Ectodermal cell (in vitro differentiated cells): ENCODE measurements at regions not wholly inside any gene's neighbourhood (a gene's known extent, or its start where the extent isn't known, plus 50 kb on each side); places are given as distances from the start of the nearest gene placed in this dataset.
"Not testable (repeated sequence)": the region's sequence is repeated elsewhere in the genome, so short reads cannot be mapped to it uniquely, and the experiment has no call there.

Experiments used
- H3K27ac ChIP-seq: 2 replicates; pipeline ENCODE4 v1.7.0; 2013; ENCODE audit warnings: mild to moderate bottlenecking, low read depth, low read length; ENCODE audit not compliant: insufficient read depth, poor library complexity, severe bottlenecking
- H3K27me3 ChIP-seq: 2 replicates; pipeline ENCODE4 v1.7.0; 2013; ENCODE audit warnings: mild to moderate bottlenecking, low read length; ENCODE audit not compliant: insufficient read depth, control insufficient read depth, poor library complexity, severe bottlenecking
- H3K36me3 ChIP-seq: one replicate; pipeline ENCODE4 v1.7.0; 2013; ENCODE audit warnings: low read length; ENCODE audit not compliant: control insufficient read depth, insufficient read depth
- H3K4me1 ChIP-seq: one replicate; pipeline ENCODE4 v1.7.0; 2013; ENCODE audit warnings: low read length; ENCODE audit not compliant: control insufficient read depth, insufficient read depth
- H3K4me3 ChIP-seq: 2 replicates; pipeline ENCODE4 v1.7.0; 2013; ENCODE audit warnings: low read depth, low read length, control low read depth; ENCODE audit not compliant: insufficient read depth
- H3K9me3 ChIP-seq: 2 replicates; pipeline ENCODE4 v1.7.0; 2013; ENCODE audit warnings: mild to moderate bottlenecking, low read length, moderate library complexity; ENCODE audit not compliant: control insufficient read depth
- WGBS, 2 experiments: methylation state at CpG; one replicate each; pipeline ENCODE4 v1.1.7; 2013; ENCODE audit warnings: missing lambda C conversion rate in 2 of 2; 5-methylcytosine and 5-hydroxymethylcytosine counted together

GRCh38 chr22:48911067-48911466, 916.6 kb downstream of the BRD1 start:
- 100% methylated on average over 1 of the region's 4 CpGs; no CpG with 5 or more reads in 1 of the 2 experiments for WGBS, 2 experiments
- not testable (repeated sequence) for H3K9me3 ChIP-seq, H3K27ac ChIP-seq, H3K36me3 ChIP-seq, H3K27me3 ChIP-seq, H3K4me3 ChIP-seq, H3K4me1 ChIP-seq

DNA sequence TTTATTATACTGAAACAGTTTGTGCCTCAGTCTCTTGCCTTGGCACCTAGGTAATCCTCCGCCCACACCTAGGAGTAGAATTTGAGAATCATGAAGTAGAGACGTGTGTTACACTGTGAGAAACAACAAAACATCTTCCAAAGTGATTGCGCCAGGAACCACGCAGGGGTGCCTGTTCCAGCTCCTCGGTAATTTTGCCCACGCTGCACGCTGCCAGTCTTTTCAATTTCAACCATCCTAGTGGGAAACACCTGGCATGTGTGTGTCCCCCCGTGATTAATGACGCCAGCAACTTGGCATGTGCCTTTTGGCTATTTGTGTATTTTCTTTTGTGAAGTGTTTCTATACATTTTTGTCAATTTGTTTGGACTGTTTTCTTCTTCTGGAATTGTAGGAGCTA, 919.1 kb downstream of the BRD1 start:
- H3K9me3 ChIP-seq, result no peaks in the 10 kb centered on the region
- 93 to 97% methylated on average over 9 of the region's 9 CpGs for WGBS, 2 experiments
- H3K27me3 ChIP-seq, result no peaks in the 10 kb centered on the region
- no peaks in the 10 kb centered on the region for H3K36me3 ChIP-seq
- H3K27ac ChIP-seq, result no peak overlapping the region
- no peak overlapping the region for H3K4me3 ChIP-seq
- H3K4me1 ChIP-seq, result no peaks in the 10 kb centered on the region

DNA sequence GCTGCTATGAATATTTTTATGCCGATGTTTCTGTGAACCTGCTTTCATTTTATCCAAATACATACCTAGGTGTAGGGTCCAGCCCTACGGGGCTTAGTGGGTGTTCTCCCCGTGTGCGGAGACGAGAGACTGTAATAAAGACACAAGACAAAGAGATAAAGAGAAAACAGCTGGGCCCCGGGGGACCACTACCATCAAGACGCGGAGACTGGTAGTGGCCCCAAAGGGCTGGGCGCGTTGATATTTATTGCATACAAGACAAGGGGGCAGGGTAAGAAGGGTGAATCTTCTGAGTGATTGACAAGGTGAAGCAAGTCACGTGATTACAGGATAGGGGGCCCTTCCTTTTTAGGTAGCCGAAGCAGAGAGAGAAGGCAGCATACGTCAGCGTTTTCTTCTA, 920.1 kb downstream of the BRD1 start:
- Histone ChIP-seq H3K9me3 (no peaks in the 10 kb centered on the region), H3K4me3 (no peak overlapping the region), H3K27ac (no peak overlapping the region), H3K36me3 (no peaks in the 10 kb centered on the region), H3K27me3 (no peaks in the 10 kb centered on the region), H3K4me1 (no peaks in the 10 kb centered on the region)
- 94 to 96% methylated on average over 11 to 14 of the region's 14 CpGs for WGBS, 2 experiments

DNA sequence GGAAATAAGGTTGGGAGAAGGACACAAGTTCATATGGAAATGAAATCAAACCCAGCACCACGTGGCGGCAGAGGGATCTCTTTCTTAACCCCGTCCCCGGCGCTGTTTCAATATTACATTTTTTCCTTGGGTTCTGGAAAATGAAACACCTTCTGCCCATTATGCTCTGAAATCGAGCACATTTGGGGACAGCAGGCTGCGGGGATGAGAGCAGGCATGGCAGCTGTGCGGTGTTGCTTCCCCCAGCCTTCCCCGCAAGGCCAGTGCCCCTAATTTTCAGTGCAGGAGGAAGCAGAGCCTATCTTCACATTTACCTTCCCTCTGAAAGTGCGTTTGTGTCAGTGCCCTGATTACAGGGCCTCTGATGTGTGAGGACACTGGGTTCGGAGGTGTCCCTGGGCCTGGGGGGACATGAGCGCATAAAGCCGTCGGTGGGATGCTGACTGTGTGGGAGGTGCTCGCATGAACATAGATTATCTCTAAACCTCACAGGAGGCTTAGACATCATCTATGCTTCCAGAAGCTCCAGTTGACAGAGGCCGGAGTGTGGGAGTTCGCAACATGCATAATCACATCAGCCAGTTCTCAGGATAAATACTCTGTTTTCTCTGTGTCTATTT, 921.3 kb downstream of the BRD1 start:
- Histone ChIP-seq H3K27me3 (no peaks in the 10 kb centered on the region), H3K36me3 (no peaks in the 10 kb centered on the region), H3K27ac (no peak overlapping the region), H3K9me3 (no peaks in the 10 kb centered on the region), H3K4me1 (no peaks in the 10 kb centered on the region), H3K4me3 (no peak overlapping the region)
- 94 to 96% methylated on average over 17 of the region's 17 CpGs for WGBS, 2 experiments

GRCh38 chr22:48905206-48905975, 922.3 kb downstream of the BRD1 start:
- no peaks in the 10 kb centered on the region for H3K9me3 ChIP-seq
- H3K4me3 ChIP-seq, result no peak overlapping the region
- H3K36me3 ChIP-seq, result no peaks in the 10 kb centered on the region
- H3K27me3 ChIP-seq, result no peaks in the 10 kb centered on the region
- no peaks in the 10 kb centered on the region for H3K4me1 ChIP-seq
- WGBS, 2 experiments, result 93 to 94% methylated on average over 17 of the region's 17 CpGs
- H3K27ac ChIP-seq, result no peak overlapping the region

DNA sequence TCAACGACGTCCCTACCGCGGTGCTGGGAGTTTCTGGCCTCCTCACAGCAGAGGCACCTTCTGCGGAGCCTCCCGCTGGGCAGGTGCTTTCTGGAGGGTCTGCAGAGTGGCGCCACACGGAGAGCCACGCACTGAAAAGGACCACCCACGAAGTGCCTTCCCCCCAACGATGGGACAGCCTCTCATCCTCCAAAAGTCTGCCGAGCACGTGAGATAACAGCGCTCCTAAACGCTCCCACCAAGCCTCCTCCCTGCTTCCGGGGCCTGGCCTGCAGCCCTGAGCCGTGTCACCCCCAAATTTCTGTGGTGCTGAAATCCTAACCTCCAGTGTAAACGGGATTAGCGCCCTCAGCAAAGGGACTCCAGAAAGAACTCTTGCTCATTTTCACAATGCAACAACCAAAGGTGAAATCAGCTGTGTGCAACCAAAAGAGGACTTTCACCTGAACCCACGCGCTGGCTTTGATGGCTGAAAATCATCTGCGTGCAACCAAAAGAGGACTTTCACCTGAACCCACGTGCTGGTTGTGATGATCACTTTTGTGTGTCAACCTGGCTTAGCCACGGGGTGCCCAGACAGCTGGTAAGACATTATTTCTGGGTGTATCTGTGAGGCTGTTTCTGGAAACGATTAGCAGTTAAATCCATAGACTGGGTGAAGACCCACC, 924.6 kb downstream of the BRD1 start:
- Histone ChIP-seq H3K9me3 (no peaks in the 10 kb centered on the region), H3K4me1 (no peaks in the 10 kb centered on the region), H3K27me3 (no peaks in the 10 kb centered on the region), H3K4me3 (no peak overlapping the region), H3K27ac (no peak overlapping the region), H3K36me3 (no peaks in the 10 kb centered on the region)
- 88% methylated on average over 24 to 25 of the region's 25 CpGs for WGBS, 2 experiments

DNA sequence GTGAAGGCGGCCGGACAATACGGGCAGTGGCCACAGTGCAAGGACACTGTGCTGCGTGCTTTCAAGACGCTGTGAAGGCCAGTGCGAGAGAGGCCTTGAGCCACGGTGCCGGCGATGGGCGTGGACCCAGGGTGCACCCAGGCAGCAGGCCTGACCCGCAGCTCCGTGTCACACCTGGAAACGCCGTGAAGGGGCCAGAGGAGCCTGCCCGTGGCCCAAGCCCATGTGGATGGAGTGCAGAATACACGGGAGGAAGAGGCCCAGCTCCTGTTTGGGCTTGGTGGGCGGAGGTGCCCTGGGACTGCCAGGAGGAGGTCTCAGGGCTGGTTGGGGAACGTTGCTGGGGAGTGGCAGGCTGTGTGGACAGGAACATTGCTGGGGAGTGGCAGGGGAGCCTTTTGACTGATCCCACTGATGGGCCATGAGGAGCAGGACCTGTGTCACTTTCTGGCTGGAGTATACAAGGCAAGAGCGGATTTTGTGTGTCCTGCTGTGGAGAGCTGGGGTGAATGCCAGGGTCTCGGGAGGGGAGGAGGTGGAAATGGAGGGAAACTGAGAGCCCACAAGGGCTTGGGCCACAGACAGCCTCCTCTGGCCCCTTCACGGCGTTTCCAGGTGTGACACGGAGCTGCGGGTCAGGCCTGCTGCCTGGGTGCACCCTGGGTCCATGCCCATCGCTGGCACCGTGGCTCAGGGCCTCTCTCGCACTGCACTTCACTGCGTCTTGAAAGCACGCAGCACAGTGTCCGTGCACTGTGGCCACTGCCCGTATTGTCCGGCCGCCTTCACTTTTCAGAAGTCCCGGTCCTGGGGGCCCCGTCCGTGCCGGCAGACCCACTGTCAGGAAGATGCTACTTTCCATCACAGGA, 925.4 kb downstream of the BRD1 start:
- Histone ChIP-seq H3K36me3 (no peaks in the 10 kb centered on the region), H3K9me3 (no peaks in the 10 kb centered on the region)

GRCh38 chr22:48901324-48901723, 926.3 kb downstream of the BRD1 start:
- Histone ChIP-seq H3K27me3 (no peaks in the 10 kb centered on the region), H3K4me1 (no peaks in the 10 kb centered on the region), H3K4me3 (no peak overlapping the region), H3K27ac (no peak overlapping the region), H3K9me3 (no peaks in the 10 kb centered on the region), H3K36me3 (no peaks in the 10 kb centered on the region)
- 87 to 92% methylated on average over 12 of the region's 12 CpGs for WGBS, 2 experiments

More for the DNA sequence above, 925.4 kb downstream of the BRD1 start:
- Histone ChIP-seq H3K4me1 (no peaks in the 10 kb centered on the region), H3K4me3 (no peak overlapping the region), H3K27ac (no peak overlapping the region), H3K27me3 (no peaks in the 10 kb centered on the region)
- 94 to 95% methylated on average over 33 to 35 of the region's 37 CpGs for WGBS, 2 experiments

DNA sequence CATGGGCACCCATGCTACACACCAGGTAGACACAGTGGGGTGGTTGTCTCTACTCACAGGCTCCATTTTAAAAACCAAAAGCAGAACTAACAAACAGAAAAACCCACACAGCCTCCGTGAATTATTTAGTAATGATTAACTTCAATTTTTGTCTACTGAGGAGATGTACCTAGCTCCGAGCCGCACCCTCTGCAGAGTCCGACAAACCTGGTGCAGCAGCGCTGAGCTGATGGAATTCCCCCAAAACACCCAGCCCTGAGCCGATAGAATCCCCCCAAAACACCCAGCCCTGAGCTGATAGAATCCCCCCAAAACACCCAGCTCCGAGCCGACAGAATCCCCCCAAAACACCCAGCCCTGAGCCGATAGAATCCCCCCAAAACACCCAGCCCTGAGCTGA, 927.0 kb downstream of the BRD1 start:
- Histone ChIP-seq H3K27me3 (no peaks in the 10 kb centered on the region), H3K9me3 (no peaks in the 10 kb centered on the region), H3K4me1 (no peaks in the 10 kb centered on the region), H3K36me3 (no peaks in the 10 kb centered on the region), H3K27ac (no peak overlapping the region), H3K4me3 (no peak overlapping the region)
- WGBS, 2 experiments, result 90 to 97% methylated on average over 8 to 9 of the region's 9 CpGs

GRCh38 chr22:48900327-48900597, 927.4 kb downstream of the BRD1 start:
- WGBS, 2 experiments, result 89 to 95% methylated on average over 2 of the region's 2 CpGs
- Histone ChIP-seq H3K4me3 (no peak overlapping the region), H3K36me3 (no peaks in the 10 kb centered on the region), H3K27me3 (no peaks in the 10 kb centered on the region), H3K27ac (no peak overlapping the region), H3K9me3 (no peaks in the 10 kb centered on the region), H3K4me1 (no peaks in the 10 kb centered on the region)
